Liver (tissue), 3 donors: ENCODE measurements at regions not wholly inside any gene's neighbourhood (a gene's known extent, or its start where the extent isn't known, plus 50 kb on each side); places are given as distances from the start of the nearest gene placed in this dataset.

Experiments used
- FOXA1 ChIP-seq: IDR thresholded peaks from 2 replicates; pipeline ENCODE4 v1.6.1; 2016; ENCODE audit warnings: antibody characterized with exemption
- GABPA ChIP-seq, 2 donors: IDR thresholded peaks in 1 of 2; conservative IDR thresholded peaks in 1 of 2; 2 replicates each; pipeline ENCODE4 v1.6.1; 2016; ENCODE audit warnings: antibody characterized with exemption in 2 of 2, mild to moderate bottlenecking in 1 of 2, moderate library complexity in 1 of 2
- HNF4G ChIP-seq: IDR thresholded peaks from 2 replicates; pipeline ENCODE4 v1.6.1; 2016; ENCODE audit warnings: antibody characterized with exemption
- JUND ChIP-seq, 2 donors: IDR thresholded peaks; 2 replicates each; pipeline ENCODE4 v1.6.1; 2016; ENCODE audit warnings: antibody characterized with exemption in 2 of 2
- NR2F2 ChIP-seq: IDR thresholded peaks from 2 replicates; pipeline ENCODE4 v1.6.1; 2016; ENCODE audit warnings: antibody characterized with exemption
- RAD21 ChIP-seq, 2 donors: IDR thresholded peaks; 2 replicates each; pipeline ENCODE4 v1.6.1; 2016; ENCODE audit warnings: antibody characterized with exemption in 2 of 2, mild to moderate bottlenecking in 2 of 2
- RXRA ChIP-seq, 2 donors: IDR thresholded peaks; 2 replicates each; pipeline ENCODE4 v1.6.1; 2017 to 2018; ENCODE audit warnings: antibody characterized with exemption in 2 of 2, mild to moderate bottlenecking in 1 of 2
- YY1 ChIP-seq: IDR thresholded peaks from 2 replicates; pipeline ENCODE4 v1.6.1; 2016; ENCODE audit warnings: antibody characterized with exemption, mild to moderate bottlenecking
- TF ChIP-seq, protein P1 (sequence below): fragments of 150-350 bp; IDR thresholded peaks from 2 replicates; pipeline ENCODE4 v1.5.1; 2017; ENCODE audit warnings: improper control_type of control experiment, low read depth, low read length; ENCODE audit not compliant: missing input control
- TF ChIP-seq, protein P2 (sequence below): IDR thresholded peaks from 2 replicates; pipeline ENCODE4 v1.6.1; 2016; ENCODE audit warnings: antibody characterized with exemption
- donor health status: healthy.
- donor health status: healthy.

DNA sequence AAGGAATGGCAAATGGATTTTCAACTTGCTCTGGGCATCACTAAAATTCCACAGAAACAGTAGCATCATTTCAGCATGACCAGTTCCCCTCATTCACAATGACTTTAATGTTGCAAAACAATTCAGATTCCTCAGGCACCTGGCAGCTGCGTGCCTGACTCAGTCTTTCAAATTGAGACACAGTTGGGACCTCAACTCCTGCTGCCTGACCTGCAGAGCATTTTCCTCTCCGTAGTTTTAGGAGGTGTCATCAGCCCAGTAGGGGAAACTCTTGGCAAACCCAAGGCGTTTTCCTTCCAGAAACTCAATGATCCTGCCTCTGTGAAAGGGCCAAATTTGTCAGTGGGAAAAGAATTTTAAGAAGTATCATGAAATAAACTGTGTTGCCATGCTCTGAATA, 388.9 kb downstream of the SPRY1 start:
- TF ChIP-seq, protein P1, sequence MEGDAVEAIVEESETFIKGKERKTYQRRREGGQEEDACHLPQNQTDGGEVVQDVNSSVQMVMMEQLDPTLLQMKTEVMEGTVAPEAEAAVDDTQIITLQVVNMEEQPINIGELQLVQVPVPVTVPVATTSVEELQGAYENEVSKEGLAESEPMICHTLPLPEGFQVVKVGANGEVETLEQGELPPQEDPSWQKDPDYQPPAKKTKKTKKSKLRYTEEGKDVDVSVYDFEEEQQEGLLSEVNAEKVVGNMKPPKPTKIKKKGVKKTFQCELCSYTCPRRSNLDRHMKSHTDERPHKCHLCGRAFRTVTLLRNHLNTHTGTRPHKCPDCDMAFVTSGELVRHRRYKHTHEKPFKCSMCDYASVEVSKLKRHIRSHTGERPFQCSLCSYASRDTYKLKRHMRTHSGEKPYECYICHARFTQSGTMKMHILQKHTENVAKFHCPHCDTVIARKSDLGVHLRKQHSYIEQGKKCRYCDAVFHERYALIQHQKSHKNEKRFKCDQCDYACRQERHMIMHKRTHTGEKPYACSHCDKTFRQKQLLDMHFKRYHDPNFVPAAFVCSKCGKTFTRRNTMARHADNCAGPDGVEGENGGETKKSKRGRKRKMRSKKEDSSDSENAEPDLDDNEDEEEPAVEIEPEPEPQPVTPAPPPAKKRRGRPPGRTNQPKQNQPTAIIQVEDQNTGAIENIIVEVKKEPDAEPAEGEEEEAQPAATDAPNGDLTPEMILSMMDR, result no peak
- no peak for TF ChIP-seq FOXA1
- no peak for TF ChIP-seq YY1
- TF ChIP-seq GABPA (IDR thresholded peaks at IDR 0.05 in 1 of 2, conservative IDR thresholded peaks at IDR 0.05 in 1 of 2), result no peak
- TF ChIP-seq HNF4G, result no peak
- no peak for TF ChIP-seq NR2F2
- TF ChIP-seq JUND (IDR thresholded peaks at IDR 0.05), result no peak
- TF ChIP-seq RAD21 (IDR thresholded peaks at IDR 0.05), result no peak
- TF ChIP-seq, protein P2, sequence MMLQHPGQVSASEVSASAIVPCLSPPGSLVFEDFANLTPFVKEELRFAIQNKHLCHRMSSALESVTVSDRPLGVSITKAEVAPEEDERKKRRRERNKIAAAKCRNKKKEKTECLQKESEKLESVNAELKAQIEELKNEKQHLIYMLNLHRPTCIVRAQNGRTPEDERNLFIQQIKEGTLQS, result no peak
- TF ChIP-seq RXRA (IDR thresholded peaks at IDR 0.05), result no peak
